Central memory CD4-positive, alpha-beta T cell (primary cell): ENCODE measurements at regions not wholly inside any gene's neighbourhood (a gene's known extent, or its start where the extent isn't known, plus 50 kb on each side); places are given as distances from the start of the nearest gene placed in this dataset.
"Not testable (repeated sequence)": the region's sequence is repeated elsewhere in the genome, so short reads cannot be mapped to it uniquely, and the experiment has no call there.

Experiments
- DNase-seq: peaks from one replicate; pipeline ENCODE4 v3.0.0; 2022

DNA sequence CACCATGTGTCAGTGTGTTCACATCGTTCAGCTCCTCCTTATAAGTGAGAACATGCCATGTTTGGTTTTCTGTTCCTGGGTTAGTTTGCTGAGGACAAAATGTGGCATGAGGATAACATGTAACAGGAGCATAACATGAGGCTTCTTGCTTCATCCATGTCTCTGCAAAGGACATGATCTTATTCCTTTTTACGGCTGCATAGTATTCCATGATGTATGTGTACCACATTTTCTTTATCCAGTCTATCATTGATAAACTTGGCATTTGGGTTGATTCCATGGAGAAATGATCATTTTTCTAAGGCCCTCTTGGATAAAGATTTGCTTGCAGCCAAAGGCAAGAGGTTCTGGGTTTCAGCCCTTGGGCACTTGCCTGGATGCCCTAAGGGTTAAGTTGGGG is 128.5 kb upstream of the ZEB1 start:
- no peak for DNase-seq

DNA sequence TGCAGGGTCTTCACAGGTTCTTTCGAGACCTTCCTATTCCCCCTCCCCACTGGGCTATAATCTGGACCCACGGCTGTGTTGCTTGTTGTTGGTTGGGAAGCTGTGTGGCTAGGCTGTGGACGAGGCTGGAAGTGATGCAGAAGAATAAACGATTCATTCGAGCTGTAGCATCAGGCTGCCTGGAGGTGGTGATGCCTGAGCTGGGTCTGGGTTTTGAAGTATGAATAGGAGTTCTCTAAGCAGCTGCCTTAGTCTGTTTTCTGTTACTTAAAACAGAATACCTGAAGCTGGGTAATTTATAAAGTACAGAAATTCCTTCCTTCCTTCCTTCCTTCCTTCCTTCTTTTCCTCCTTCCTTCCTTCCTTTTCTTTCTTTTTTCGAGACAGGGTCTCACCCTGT is 126.5 kb upstream of the ZEB1 start:
- DNase-seq = no peak

DNA sequence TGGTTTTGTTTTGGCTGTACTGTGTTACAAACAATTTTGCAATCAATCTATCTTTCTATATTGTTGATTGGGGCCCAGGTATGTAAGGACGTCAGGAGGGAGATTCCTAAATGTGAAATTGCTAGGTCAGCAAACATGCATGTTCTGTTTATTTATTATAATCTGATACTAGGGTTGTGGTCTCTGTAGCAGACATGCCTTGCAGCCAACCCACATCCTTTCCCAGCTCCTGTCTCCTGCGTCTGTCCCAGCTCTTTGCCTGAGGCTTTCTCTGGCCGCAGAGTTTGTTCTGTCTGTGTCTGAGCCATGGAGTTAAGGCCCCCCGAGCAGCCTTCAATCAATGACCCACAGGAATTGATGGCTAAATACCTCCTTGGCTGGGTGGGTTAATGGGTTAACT is 124.0 kb upstream of the ZEB1 start:
- no peak for DNase-seq

DNA sequence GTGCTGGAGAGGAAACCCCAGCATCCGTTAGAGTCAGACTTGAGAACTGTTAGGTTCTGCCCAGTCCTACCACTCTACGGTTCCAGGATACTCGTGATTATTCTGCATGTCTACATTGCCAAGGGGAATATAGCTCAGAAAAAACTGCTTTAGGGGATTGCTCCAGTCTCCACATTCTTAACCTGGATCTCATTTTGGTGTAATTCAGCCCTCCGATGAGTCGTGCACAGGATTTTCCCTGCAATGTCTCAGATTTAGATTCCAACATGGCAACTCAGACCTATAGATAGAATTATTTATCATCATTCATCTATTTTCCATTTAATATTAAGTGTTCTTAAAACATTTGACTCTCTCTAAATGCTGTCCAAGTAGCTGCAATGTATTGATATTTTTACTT is 121.1 kb upstream of the ZEB1 start:
- DNase-seq = no peak

DNA sequence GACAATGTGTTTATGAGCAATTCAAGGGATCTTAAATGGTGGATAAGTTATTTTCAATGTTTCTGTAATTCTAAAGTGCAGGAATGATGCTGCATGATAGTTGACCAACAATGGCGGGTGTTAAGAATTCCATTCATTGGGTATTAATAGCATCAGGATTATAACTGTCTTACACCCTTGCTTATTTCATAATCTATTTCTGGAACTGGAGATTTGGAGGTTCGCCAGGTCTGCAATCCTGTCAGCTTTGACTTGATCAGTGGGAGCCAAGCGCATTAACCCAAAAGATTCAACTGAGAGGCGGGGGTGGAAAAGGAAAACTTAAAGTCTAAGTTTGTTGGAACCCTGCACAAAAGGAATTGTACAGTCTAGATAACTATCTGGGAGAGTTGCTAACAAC is 114.9 kb upstream of the ZEB1 start:
- DNase-seq = no peak

DNA sequence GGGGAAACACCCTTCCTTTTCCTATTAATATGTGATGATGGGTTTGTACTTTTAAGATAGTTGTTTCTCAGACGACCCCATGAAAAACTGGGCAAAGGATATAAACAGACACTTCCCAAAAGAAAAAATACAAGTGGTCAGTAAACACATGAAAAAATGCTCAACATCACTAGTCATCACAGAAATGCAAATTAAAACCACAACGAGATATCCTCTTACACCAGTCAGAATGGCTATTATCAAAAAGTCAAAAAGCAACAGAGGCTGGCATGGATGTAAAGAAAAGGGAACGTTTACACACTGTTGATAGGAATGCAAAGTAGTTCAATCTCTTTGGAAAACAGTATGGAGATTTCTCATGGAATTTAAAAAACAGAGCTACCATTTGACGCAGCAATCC is 111.4 kb upstream of the ZEB1 start:
- no peak for DNase-seq

DNA sequence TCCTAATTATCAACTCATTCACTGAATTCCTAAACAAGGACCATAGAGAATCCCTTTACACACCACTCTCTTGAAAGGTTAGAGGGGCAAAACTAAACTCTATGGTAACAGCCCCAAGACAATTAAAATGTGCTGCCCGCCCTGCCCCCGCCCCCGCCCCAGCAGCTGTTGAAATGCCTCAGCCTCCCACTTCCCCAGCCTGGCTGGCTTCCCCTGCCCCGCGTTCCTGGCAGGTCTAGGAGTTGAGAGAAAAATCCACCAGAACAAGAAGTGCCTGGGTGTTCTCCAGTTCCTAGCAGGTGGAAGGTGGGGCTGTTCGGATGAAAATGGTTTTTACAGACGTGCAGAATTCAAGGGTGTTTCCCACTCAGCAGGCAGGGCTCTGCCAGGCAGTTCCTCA is 109.5 kb upstream of the ZEB1 start:
- DNase-seq = no peak

DNA sequence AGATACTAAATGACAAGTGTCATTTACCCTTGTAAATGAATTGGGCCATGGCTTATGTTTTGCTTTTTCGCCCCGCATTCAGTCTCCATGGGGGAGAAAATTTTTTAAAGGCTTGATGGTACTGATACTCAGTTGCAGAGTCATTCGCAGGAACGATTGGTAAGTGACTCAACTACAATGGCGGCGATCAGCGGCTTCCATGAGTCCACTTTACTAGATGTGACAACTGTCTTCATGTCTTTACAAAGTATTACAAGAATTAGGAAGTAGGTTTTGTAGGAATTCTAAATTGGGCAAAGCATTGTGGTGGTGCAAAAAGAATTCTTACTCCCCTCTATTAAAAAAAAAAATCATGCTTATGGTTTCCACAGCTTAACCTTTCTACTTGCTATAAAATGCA is 108.8 kb upstream of the ZEB1 start:
- no peak for DNase-seq

DNA sequence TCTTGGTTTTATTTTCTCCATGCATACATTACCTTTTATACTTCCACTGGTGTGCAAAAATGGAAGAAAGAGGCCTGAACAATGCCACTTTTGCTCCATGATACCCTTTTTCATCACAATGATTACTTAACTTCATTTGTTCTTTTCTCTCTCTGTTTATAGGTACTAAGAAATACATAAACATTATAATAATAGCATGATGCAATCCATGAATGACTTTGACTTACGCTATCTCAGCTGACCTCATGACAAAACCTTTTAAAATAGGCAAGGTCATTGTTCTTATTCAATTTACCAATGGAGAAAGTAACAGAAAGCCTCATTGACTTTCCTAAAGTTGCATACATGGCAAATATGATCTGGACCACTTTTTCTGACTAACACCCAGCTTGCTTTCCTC is 105.1 kb upstream of the ZEB1 start:
- DNase-seq = no peak

DNA sequence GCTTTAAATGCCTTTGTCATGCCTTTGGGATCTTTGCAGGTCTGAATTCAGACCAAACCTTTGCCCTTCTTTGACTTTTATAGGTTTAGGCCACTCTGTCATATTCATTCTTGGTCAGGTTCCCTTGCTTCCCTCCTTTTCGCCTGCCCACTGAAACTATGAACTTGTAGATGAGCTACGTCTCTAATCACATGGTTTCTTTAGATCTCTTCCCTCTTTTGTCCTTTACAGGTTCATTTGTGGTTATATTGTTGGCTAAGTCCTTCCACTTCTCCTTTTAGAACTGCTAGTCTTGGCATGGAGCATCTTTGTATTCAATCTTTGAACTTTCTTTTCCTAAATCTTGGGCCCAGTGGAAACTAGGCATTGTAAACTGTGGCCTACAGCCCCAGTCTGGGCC is 104.0 kb upstream of the ZEB1 start:
- no peak for DNase-seq

DNA sequence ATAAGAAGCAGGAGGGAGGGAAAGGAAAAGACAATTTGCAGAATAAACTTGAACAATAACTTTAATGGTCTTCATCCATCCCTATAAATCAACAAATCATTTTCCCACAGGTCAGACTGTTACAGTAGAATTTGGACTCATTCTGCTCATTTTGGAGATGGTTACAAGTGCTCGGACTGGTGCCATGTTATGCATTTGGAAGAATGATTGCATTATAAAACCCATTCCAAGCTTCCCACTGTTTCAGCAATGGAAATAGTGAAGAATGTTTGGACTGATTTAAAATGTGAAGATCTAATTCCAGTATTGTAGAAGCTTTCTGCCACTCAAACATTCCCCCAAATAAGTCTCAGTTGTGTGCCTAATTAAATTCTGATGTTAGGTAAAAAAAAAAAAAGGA is 99.7 kb upstream of the ZEB1 start:
- DNase-seq = no peak

DNA sequence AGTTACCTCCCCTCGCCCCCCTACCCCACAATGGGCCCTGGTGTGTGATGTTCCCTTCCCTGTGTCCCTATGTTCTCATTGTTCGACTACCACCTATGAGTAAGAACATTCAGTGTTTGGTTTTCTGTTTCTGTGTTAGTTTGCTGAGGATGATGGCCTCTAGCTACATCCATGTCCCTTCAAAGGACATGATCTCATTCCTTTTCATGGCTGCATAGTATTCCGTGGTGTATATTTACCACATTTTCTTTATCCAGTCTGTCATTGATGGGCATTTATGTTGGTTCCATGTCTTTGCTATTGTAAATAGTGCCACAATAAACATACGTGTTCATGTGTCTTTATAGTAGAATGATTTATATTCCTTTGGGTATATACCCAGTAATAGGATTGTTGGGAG is 90.2 kb upstream of the ZEB1 start:
- DNase-seq = not testable (repeated sequence)

DNA sequence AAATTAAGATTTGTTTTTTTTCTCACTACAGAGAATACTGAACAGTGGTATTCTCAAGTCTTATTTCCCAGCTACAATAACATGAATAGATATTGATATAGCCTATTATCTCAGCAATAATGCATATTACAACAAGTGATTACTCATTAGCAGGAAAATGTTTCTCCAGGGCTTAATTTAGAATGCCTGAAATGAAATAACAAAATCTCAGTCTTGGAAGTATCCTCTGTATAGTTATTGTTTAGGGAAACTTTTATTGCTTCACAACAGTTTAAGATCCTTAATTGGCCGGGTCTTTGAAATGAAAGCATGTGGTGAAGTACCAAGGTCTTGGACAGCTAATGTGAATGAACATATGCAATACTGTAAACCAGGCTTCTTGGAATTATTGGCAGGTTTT is 79.1 kb upstream of the ZEB1 start:
- DNase-seq = no peak

DNA sequence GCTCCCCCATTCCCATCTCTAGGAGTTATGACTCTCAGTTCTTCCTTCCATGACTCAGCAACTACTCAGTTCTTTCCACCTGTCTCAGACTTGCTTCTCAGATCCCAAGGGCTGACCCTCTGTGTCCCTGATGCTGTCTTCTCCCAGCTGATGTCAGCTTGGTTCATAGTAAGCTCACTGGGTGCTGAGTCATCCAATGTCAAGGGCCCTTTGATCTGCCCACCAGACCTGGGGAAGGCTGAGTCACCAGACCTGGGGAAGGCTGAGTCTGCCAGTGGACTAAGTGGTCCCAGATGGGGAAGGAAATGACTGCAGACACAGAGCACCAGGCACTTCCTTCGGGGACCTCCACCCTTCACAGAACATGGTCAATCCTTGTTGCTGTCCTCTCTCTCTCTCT is 76.1 kb upstream of the ZEB1 start:
- no peak for DNase-seq

DNA sequence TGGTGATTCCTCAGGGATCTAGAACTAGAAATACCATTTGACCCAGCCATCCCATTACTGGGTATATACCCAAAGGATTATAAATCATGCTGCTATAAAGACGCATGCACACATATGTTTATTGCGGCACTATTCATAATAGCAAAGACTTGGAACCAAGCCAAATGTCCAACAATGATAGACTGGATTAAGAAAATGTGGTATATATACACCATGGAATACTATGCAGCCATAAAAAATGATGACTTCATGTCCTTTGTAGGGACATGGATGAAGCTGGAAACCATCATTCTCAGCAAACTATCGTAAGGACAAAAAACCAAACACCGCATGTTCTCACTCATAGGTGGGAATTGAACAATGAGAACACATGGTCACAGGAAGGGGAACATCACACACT is 67.9 kb upstream of the ZEB1 start:
- not testable (repeated sequence) for DNase-seq

DNA sequence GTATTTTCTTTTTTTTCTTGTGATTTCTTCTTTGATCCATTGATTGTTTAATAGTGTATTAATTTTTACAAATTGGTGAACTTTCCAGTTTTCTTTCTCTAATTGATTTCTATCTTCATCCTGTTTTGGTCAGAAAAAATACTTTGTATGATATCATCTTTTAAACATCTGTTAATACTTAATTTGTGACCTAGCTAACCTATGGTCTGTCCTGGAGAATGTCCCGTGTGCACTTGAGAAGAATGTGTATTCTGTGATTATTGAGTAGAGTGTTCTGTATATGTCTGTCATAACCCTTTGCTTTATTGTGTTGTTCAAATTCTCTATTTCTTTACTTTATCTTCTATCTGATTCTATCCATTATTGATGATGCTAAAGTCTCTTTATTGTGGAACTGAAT is 65.8 kb upstream of the ZEB1 start:
- no peak for DNase-seq

DNA sequence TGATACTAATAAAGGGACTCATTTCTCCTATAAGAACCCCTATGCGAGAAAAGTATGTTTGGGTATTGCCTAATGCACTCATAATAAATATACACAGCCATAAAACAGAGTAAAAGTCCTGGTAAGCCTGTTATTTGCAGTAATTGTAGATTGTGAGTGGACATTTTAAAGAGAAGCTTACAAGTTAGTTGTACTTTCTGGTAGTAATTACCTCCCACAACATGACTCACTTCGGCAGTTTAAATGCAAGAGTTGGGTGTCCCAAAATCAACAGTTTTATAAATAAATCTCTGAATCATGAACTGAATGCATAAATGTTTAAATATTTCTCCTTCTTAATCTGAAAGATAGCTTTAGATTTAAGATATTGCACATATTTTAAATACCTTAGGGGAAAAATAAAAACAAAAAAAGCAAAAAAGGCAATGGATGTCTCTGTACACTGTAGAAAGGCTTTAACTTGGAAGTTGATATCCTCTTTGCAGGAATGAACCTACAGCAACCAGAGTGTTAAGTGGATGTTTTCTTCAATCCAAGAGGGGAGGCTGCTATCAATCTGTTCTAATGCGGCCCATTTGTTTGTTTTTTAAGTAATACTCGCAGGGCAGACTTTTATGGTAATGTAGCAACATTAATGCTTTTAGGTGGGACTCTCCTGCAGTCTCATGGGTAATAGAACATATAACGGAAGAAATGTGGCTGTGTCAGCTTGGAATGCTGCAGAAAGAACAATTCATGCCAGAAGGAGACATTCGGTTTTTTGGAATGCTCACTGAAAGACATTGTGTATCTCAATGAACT is 57.3 kb upstream of the ZEB1 start:
- no peak for DNase-seq

DNA sequence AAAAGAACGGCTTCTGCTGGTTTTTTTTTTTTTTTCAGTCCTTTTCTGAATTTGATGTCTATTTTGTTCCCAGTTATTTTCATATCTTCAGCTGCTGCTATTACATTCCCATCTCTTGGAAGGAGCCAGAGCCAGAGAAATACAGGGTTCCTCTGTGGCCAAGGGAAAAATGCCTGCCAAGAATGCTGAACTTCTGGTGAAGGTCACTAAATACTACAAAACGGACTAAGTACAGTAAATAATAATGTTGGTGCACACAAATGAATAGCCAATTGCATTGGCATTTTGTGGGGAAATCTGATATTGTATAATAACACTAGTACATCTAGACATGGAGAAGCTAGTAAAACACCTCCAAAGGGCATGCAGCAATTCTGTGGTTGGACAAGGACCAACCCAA is 56.3 kb upstream of the ZEB1 start:
- no peak for DNase-seq

DNA sequence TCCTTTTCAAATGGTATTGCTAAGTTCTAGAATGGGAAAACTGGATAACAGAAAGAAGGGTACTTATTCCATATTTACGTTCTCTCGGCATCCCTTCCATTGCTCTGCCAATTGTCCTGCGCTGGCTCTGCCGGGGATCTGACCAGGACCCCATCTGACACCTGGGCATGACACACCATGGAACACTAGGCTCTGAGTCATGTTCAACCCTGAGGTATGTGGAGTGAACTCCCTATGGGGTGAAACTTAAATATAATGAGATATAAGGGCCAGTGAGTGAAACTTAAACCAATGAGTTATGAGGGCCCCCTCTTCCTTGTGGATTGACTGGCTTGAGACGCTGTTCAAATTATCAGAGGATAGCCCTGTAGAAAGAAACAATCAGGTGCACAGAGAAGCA is 55.1 kb upstream of the ZEB1 start:
- no peak for DNase-seq

DNA sequence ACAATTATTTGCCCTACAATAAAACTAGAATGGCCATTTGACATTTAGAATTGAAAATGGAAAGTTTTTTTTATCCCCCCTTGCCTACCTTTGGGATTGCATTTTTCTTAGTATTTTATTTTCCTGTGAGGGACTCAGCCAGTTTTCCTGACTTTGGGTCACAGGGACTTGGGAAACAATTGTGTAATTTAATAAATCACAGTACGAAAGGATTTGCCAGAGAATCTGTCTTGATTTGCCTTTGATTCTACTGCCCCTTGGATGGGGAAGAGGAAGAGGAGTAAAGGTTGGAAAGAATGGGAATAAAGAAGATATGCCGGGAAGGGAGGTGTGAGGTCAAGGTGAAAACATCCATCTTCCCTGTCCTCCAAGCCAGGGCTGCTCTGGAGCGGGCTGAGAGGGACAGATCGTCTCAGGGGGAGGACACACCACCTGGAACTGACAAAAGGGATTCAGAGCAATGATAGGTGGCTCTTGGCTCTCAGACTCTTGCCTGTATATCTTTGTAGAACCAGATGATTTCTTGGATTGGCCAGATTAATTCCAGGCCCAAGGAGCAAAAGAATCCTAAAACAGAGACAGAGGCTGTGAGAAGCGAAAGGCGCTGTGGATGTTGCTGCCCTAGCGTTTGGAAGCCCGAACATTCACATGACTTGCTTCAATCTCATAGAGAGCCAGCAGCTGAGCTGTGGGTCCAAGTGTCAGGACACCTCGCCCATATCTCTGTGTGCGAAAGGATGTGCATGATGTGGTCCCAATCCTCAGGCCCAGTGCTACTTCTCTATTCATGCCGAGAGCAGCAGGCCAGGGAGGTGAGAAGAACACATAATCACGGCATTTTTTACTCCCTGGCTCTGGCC is 50.3 kb upstream of the ZEB1 start:
- no peak for DNase-seq
